Liver (tissue), 8 donors: ENCODE measurements at regions not wholly inside any gene's neighbourhood (a gene's known extent, or its start where the extent isn't known, plus 50 kb on each side); places are given as distances from the start of the nearest gene placed in this dataset.

ENCODE experiments used
- DNase-seq: peaks from one replicate; pipeline ENCODE4 v3.0.0-alpha.2; 2017; ENCODE audit warnings: low spot score
- H3K27ac ChIP-seq, 2 donors: one replicate each; pipeline ENCODE4 v1.7.0; 2013; ENCODE audit warnings: inconsistent platforms in 2 of 2, low read length in 2 of 2, control low read depth in 1 of 2, low read depth in 1 of 2, mild to moderate bottlenecking in 1 of 2
- H3K27me3 ChIP-seq, 4 donors: one replicate each; pipeline versions ENCODE4 v1.6.1 to v1.7.0; 2013; ENCODE audit warnings: low read length in 3 of 4, inconsistent platforms in 1 of 4, mild to moderate bottlenecking in 1 of 4, moderate library complexity in 1 of 4; ENCODE audit not compliant: control insufficient read depth in 4 of 4, insufficient read depth in 4 of 4
- H3K36me3 ChIP-seq, 4 donors: one replicate each; pipeline versions ENCODE4 v1.6.1 to v1.7.0; 2013; ENCODE audit warnings: low read length in 3 of 4, mild to moderate bottlenecking in 3 of 4, low read depth in 1 of 4, moderate library complexity in 1 of 4; ENCODE audit not compliant: control insufficient read depth in 4 of 4, insufficient read depth in 3 of 4
- H3K4me1 ChIP-seq, 4 donors: one replicate each; pipeline versions ENCODE4 v1.6.1 to v1.7.0; 2013; ENCODE audit warnings: low read length in 3 of 4, mild to moderate bottlenecking in 3 of 4, moderate library complexity in 1 of 4; ENCODE audit not compliant: control insufficient read depth in 4 of 4, insufficient read depth in 4 of 4
- H3K4me3 ChIP-seq, 3 donors: one replicate each; pipeline versions ENCODE4 v1.6.1 to v1.7.0; 2013; ENCODE audit warnings: low read length in 3 of 3, control low read depth in 1 of 3, low read depth in 1 of 3, mild to moderate bottlenecking in 1 of 3
- H3K9ac ChIP-seq, 2 donors: one replicate each; pipeline ENCODE4 v1.7.0; 2013; ENCODE audit warnings: low read length in 2 of 2, mild to moderate bottlenecking in 2 of 2, moderate library complexity in 2 of 2, control low read depth in 1 of 2, low read depth in 1 of 2
- H3K9me3 ChIP-seq, 4 donors: one replicate each; pipeline versions ENCODE4 v1.6.1 to v1.7.0; 2013; ENCODE audit warnings: low read length in 3 of 4; ENCODE audit not compliant: control insufficient read depth in 4 of 4
- EGR1 ChIP-seq, 2 donors: IDR thresholded peaks; 2 replicates each; pipeline ENCODE4 v1.6.1; 2016 to 2018; ENCODE audit warnings: antibody characterized with exemption in 2 of 2, low read depth in 2 of 2
- FOXA1 ChIP-seq: IDR thresholded peaks from 2 replicates; pipeline ENCODE4 v1.6.1; 2016; ENCODE audit warnings: antibody characterized with exemption
- FOXA2 ChIP-seq: IDR thresholded peaks from 2 replicates; pipeline ENCODE4 v1.6.1; 2016; ENCODE audit warnings: antibody characterized with exemption
- GABPA ChIP-seq, 2 donors: IDR thresholded peaks in 1 of 2; conservative IDR thresholded peaks in 1 of 2; 2 replicates each; pipeline ENCODE4 v1.6.1; 2016; ENCODE audit warnings: antibody characterized with exemption in 2 of 2, mild to moderate bottlenecking in 1 of 2, moderate library complexity in 1 of 2
- HNF4A ChIP-seq, 2 donors: conservative IDR thresholded peaks; 2 replicates each; pipeline ENCODE4 v1.6.1; 2016; ENCODE audit warnings: antibody characterized with exemption in 2 of 2, mild to moderate bottlenecking in 2 of 2
- HNF4G ChIP-seq: IDR thresholded peaks from 2 replicates; pipeline ENCODE4 v1.6.1; 2016; ENCODE audit warnings: antibody characterized with exemption
- JUND ChIP-seq, 2 donors: IDR thresholded peaks; 2 replicates each; pipeline ENCODE4 v1.6.1; 2016; ENCODE audit warnings: antibody characterized with exemption in 2 of 2
- MAX ChIP-seq: IDR thresholded peaks from 2 replicates; pipeline ENCODE4 v1.6.1; 2016; ENCODE audit warnings: antibody characterized with exemption
- NR2F2 ChIP-seq: IDR thresholded peaks from 2 replicates; pipeline ENCODE4 v1.6.1; 2016; ENCODE audit warnings: antibody characterized with exemption
- RAD21 ChIP-seq, 2 donors: IDR thresholded peaks; 2 replicates each; pipeline ENCODE4 v1.6.1; 2016; ENCODE audit warnings: antibody characterized with exemption in 2 of 2, mild to moderate bottlenecking in 2 of 2
- RXRA ChIP-seq, 2 donors: IDR thresholded peaks; 2 replicates each; pipeline ENCODE4 v1.6.1; 2017 to 2018; ENCODE audit warnings: antibody characterized with exemption in 2 of 2, mild to moderate bottlenecking in 1 of 2
- SP1 ChIP-seq: IDR thresholded peaks from 2 replicates; pipeline ENCODE4 v1.6.1; 2018; ENCODE audit warnings: antibody characterized with exemption, mild to moderate bottlenecking
- TAF1 ChIP-seq: conservative IDR thresholded peaks from 2 replicates; pipeline ENCODE4 v1.6.1; 2016; ENCODE audit warnings: antibody characterized with exemption, mild to moderate bottlenecking
- YY1 ChIP-seq: IDR thresholded peaks from 2 replicates; pipeline ENCODE4 v1.6.1; 2016; ENCODE audit warnings: antibody characterized with exemption, mild to moderate bottlenecking
- WGBS: extraction: QIAGEN DNeasy Blood & Tissue Kit; methylation state at CpG from one replicate; pipeline ENCODE4 v1.1.7; 2013; 5-methylcytosine and 5-hydroxymethylcytosine counted together
- TF ChIP-seq, protein P1 (sequence below): IDR thresholded peaks from 2 replicates; pipeline ENCODE4 v1.6.1; 2016; ENCODE audit warnings: antibody characterized with exemption, mild to moderate bottlenecking
- TF ChIP-seq, protein P2 (sequence below): IDR thresholded peaks from 2 replicates; pipeline ENCODE4 v1.6.1; 2016; ENCODE audit warnings: antibody characterized with exemption
- TF ChIP-seq, protein P3 (sequence below): fragments of 150-350 bp; IDR thresholded peaks from 2 replicates; pipeline ENCODE4 v1.5.1; 2017; ENCODE audit warnings: improper control_type of control experiment, low read depth, low read length; ENCODE audit not compliant: missing input control
- TF ChIP-seq, protein P4 (sequence below): IDR thresholded peaks from 2 replicates; pipeline ENCODE4 v1.6.1; 2016; ENCODE audit warnings: antibody characterized with exemption
- donor health status: healthy.
- donor health status: healthy.
- donor health status: healthy.
- donor health status: healthy.
- donor health status: healthy.

DNA sequence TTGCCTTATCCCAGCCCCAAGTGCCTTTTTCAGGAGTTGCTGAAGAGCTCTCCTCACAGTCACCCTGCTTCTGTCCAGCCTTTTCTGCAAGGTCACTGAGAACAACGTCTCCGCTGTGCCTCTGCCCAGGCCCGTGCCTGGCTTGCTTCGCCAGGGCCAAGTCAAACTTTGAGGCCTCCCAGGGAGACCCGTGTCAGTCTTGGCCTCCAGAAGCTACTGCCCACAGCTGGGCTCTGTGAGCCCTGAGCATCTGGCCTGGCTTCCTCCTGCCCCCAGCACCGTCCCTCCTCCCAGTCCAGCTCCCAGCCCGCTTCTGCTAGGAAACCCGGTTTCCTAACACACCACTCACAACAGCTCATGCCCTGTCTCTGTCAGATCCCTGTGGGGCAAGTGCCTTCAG is 165.9 kb downstream of the TEX29 start:
- H3K27me3 ChIP-seq = peaks cover 0 to 4% (median 0%) of the 10 kb centered on the region in 4 donors
- H3K36me3 ChIP-seq = no peaks in the 10 kb centered on the region
- no peak overlapping the region for H3K27ac ChIP-seq
- WGBS = 89% methylated on average over 8 of the region's 8 CpGs
- peaks cover 6 to 16% (median 10%) of the 10 kb centered on the region in 4 donors for H3K9me3 ChIP-seq
- DNase-seq = no peak
- no peak for TF ChIP-seq RXRA (IDR thresholded peaks at IDR 0.05)
- TF ChIP-seq GABPA (IDR thresholded peaks at IDR 0.05 in 1 of 2, conservative IDR thresholded peaks at IDR 0.05 in 1 of 2) = no peak
- TF ChIP-seq, protein P1, sequence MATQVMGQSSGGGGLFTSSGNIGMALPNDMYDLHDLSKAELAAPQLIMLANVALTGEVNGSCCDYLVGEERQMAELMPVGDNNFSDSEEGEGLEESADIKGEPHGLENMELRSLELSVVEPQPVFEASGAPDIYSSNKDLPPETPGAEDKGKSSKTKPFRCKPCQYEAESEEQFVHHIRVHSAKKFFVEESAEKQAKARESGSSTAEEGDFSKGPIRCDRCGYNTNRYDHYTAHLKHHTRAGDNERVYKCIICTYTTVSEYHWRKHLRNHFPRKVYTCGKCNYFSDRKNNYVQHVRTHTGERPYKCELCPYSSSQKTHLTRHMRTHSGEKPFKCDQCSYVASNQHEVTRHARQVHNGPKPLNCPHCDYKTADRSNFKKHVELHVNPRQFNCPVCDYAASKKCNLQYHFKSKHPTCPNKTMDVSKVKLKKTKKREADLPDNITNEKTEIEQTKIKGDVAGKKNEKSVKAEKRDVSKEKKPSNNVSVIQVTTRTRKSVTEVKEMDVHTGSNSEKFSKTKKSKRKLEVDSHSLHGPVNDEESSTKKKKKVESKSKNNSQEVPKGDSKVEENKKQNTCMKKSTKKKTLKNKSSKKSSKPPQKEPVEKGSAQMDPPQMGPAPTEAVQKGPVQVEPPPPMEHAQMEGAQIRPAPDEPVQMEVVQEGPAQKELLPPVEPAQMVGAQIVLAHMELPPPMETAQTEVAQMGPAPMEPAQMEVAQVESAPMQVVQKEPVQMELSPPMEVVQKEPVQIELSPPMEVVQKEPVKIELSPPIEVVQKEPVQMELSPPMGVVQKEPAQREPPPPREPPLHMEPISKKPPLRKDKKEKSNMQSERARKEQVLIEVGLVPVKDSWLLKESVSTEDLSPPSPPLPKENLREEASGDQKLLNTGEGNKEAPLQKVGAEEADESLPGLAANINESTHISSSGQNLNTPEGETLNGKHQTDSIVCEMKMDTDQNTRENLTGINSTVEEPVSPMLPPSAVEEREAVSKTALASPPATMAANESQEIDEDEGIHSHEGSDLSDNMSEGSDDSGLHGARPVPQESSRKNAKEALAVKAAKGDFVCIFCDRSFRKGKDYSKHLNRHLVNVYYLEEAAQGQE = no peak
- no peak for TF ChIP-seq YY1
- TF ChIP-seq JUND (IDR thresholded peaks at IDR 0.05) = no peak
- no peak for TF ChIP-seq RAD21 (IDR thresholded peaks at IDR 0.05)
- TF ChIP-seq HNF4A (conservative IDR thresholded peaks at IDR 0.05) = no peak
- no peak for TF ChIP-seq MAX
- TF ChIP-seq, protein P2, sequence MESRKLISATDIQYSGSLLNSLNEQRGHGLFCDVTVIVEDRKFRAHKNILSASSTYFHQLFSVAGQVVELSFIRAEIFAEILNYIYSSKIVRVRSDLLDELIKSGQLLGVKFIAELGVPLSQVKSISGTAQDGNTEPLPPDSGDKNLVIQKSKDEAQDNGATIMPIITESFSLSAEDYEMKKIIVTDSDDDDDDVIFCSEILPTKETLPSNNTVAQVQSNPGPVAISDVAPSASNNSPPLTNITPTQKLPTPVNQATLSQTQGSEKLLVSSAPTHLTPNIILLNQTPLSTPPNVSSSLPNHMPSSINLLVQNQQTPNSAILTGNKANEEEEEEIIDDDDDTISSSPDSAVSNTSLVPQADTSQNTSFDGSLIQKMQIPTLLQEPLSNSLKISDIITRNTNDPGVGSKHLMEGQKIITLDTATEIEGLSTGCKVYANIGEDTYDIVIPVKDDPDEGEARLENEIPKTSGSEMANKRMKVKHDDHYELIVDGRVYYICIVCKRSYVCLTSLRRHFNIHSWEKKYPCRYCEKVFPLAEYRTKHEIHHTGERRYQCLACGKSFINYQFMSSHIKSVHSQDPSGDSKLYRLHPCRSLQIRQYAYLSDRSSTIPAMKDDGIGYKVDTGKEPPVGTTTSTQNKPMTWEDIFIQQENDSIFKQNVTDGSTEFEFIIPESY = no peak
- TF ChIP-seq FOXA1 = no peak
- TF ChIP-seq EGR1 (IDR thresholded peaks at IDR 0.05; ENCODE audit: low read depth in 2 of 2) = no peak
- no peak for TF ChIP-seq FOXA2
- no peak for TF ChIP-seq SP1
- TF ChIP-seq, protein P3, sequence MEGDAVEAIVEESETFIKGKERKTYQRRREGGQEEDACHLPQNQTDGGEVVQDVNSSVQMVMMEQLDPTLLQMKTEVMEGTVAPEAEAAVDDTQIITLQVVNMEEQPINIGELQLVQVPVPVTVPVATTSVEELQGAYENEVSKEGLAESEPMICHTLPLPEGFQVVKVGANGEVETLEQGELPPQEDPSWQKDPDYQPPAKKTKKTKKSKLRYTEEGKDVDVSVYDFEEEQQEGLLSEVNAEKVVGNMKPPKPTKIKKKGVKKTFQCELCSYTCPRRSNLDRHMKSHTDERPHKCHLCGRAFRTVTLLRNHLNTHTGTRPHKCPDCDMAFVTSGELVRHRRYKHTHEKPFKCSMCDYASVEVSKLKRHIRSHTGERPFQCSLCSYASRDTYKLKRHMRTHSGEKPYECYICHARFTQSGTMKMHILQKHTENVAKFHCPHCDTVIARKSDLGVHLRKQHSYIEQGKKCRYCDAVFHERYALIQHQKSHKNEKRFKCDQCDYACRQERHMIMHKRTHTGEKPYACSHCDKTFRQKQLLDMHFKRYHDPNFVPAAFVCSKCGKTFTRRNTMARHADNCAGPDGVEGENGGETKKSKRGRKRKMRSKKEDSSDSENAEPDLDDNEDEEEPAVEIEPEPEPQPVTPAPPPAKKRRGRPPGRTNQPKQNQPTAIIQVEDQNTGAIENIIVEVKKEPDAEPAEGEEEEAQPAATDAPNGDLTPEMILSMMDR = no peak
- TF ChIP-seq, protein P4, sequence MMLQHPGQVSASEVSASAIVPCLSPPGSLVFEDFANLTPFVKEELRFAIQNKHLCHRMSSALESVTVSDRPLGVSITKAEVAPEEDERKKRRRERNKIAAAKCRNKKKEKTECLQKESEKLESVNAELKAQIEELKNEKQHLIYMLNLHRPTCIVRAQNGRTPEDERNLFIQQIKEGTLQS = no peak
- H3K4me3 ChIP-seq = no peak overlapping the region
- H3K9ac ChIP-seq = no peak overlapping the region
- no peaks in the 10 kb centered on the region for H3K4me1 ChIP-seq

GRCh38 chr13:111486801-111487200 is 166.4 kb downstream of the TEX29 start:
- peaks cover 6 to 16% (median 10%) of the 10 kb centered on the region in 4 donors for H3K9me3 ChIP-seq
- H3K36me3 ChIP-seq = no peaks in the 10 kb centered on the region
- H3K27ac ChIP-seq = no peak overlapping the region
- 85% methylated on average over 6 of the region's 6 CpGs for WGBS
- no peaks in the 10 kb centered on the region for H3K4me1 ChIP-seq
- no peak overlapping the region for H3K4me3 ChIP-seq
- H3K27me3 ChIP-seq = peaks cover 0 to 4% (median 0%) of the 10 kb centered on the region in 4 donors
- no peak overlapping the region for H3K9ac ChIP-seq
- DNase-seq = no peak
- TF ChIP-seq, protein P1 = no peak
- no peak for TF ChIP-seq RAD21 (IDR thresholded peaks at IDR 0.05)
- no peak for TF ChIP-seq GABPA (IDR thresholded peaks at IDR 0.05 in 1 of 2, conservative IDR thresholded peaks at IDR 0.05 in 1 of 2)
- TF ChIP-seq, protein P4 = no peak
- no peak for TF ChIP-seq RXRA (IDR thresholded peaks at IDR 0.05)
- TF ChIP-seq SP1 = no peak
- TF ChIP-seq NR2F2 = no peak
- TF ChIP-seq HNF4G = no peak
- TF ChIP-seq HNF4A (conservative IDR thresholded peaks at IDR 0.05) = no peak
- no peak for TF ChIP-seq TAF1
- no peak for TF ChIP-seq JUND (IDR thresholded peaks at IDR 0.05)
- TF ChIP-seq EGR1 (IDR thresholded peaks at IDR 0.05; ENCODE audit: low read depth in 2 of 2) = no peak
- no peak for TF ChIP-seq MAX
